ENCODE measurements at regions not wholly inside any gene's neighbourhood (a gene's known extent, or its start where the extent isn't known, plus 50 kb on each side); places are given as distances from the start of the nearest gene placed in this dataset.

DNA sequence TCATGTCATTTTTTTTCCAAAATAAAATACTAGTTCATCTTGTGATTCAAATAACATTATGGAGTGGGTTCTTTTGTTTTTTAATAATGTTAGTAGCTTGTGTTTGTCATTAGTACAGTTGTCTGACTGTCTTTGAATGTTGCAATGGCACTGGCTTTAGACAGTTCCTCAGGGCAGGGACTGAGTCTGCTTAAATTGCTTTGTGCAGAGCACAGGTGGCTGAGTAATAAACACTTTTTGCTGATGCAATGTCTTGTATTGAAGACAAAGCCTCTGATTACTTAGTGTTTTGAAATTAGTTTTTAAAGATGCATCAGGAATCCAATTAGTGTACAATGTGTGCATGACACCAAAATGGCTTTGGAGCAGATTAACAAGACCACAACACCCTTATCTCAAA is 88.7 kb upstream of the PCDH9 start:
- Histone ChIP-seq H3K4me3 (ENCODE audit: low read depth in 2 of 2, low read length in 1 of 2) (no peak overlapping the region), H3K36me3 (replicated peaks in 1 of 2; ENCODE audit: control insufficient read depth in 1 of 2, insufficient read depth in 2 of 2, low read length in 1 of 2) (no peaks in the 10 kb centered on the region), H3K4me2 (no peak overlapping the region), H3K9ac (no peak overlapping the region), H3K27me3 (ENCODE audit: insufficient read depth) (no peaks in the 10 kb centered on the region), H3K9me2 (no peaks in the 10 kb centered on the region), H3K79me2 (ENCODE audit: insufficient read depth) (no peaks in the 10 kb centered on the region), H2AFZ (ENCODE audit: low read depth) (no peak overlapping the region), H3K9me3 (no peaks in the 10 kb centered on the region), H4K20me1 (ENCODE audit: insufficient read depth) (no peaks in the 10 kb centered on the region), H3F3A (replicated peaks; ENCODE audit: insufficient read depth) (no peaks in the 10 kb centered on the region), H3K27ac (ENCODE audit: low read depth in 2 of 2, low read length in 1 of 2) (no peak overlapping the region), H3K4me1 (ENCODE audit: control insufficient read depth in 1 of 2, insufficient read depth in 2 of 2, low read depth in 1 of 2, low read length in 1 of 2) (no peaks in the 10 kb centered on the region; a peak in 1 of 4 replicates)
- TF ChIP-seq MXI1 (IDR thresholded peaks at IDR 0.05; ENCODE audit: low read depth, low read length) = no peak
- TF ChIP-seq EP300 (IDR thresholded peaks at IDR 0.05; ENCODE audit: borderline replicate concordance in 1 of 2, low read depth in 1 of 2, low read length in 1 of 2) = no peak
- no peak for TF ChIP-seq EZH2phosphoT487 (IDR thresholded peaks at IDR 0.05; ENCODE audit: borderline replicate concordance, low read depth)
- no peak for TF ChIP-seq FOSL2 (IDR thresholded peaks at IDR 0.05; ENCODE audit: borderline replicate concordance, low read depth)
- TF ChIP-seq, protein P1, sequence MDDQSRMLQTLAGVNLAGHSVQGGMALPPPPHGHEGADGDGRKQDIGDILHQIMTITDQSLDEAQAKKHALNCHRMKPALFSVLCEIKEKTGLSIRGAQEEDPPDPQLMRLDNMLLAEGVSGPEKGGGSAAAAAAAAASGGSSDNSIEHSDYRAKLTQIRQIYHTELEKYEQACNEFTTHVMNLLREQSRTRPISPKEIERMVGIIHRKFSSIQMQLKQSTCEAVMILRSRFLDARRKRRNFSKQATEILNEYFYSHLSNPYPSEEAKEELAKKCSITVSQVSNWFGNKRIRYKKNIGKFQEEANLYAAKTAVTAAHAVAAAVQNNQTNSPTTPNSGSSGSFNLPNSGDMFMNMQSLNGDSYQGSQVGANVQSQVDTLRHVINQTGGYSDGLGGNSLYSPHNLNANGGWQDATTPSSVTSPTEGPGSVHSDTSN (IDR thresholded peaks at IDR 0.05) = no peak
- TF ChIP-seq GATA2 (CRISPR knock-in tag; IDR thresholded peaks at IDR 0.05) = no peak
- TF ChIP-seq ZBTB33 (IDR thresholded peaks at IDR 0.05; ENCODE audit: borderline replicate concordance, low read depth) = no peak
- no peak for TF ChIP-seq NRF1 (IDR thresholded peaks at IDR 0.05; ENCODE audit: low read depth, low read length)
- no peak for TF ChIP-seq USF1 (IDR thresholded peaks at IDR 0.05; ENCODE audit: borderline replicate concordance, low read depth)
- TF ChIP-seq MEF2A (IDR thresholded peaks at IDR 0.05; ENCODE audit: borderline replicate concordance, low read depth) = no peak
- no peak for TF ChIP-seq SMC3 (IDR thresholded peaks at IDR 0.05; ENCODE audit: low read depth, low read length)
- no peak for TF ChIP-seq RXRA (IDR thresholded peaks at IDR 0.05; ENCODE audit: borderline replicate concordance, low read depth)
- TF ChIP-seq RFX5 (IDR thresholded peaks at IDR 0.05; ENCODE audit: low read length) = no peak
- no peak for TF ChIP-seq YY1 (IDR thresholded peaks at IDR 0.05; ENCODE audit: low read depth)
- TF ChIP-seq TCF12 (IDR thresholded peaks at IDR 0.05) = no peak
- TF ChIP-seq NFIC (IDR thresholded peaks at IDR 0.05; ENCODE audit: borderline replicate concordance) = no peak
- no peak for TF ChIP-seq GABPA (IDR thresholded peaks at IDR 0.05; ENCODE audit: low read depth)
- no peak for DNase-seq
- ChIA-PET CTCF (no interaction called here), POLR2A (no interaction called here)

DNA sequence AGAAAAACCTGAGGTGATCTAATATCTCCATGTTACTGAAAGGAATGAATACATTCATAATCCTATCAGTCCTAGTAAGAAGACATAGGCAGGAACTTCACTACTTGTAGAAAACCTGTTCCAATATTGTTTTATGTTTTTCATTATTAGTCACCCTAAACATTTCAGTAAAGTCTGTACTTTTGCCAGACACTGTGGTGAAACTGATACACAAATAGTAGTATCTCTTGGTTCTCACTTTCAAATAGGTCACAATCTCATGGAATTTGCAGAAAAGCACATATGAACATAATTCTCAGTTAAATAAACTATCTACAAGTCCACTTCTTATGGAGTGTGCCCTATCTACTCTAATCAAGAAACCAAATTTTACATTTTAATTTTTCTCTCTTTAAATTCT is 88.3 kb upstream of the PCDH9 start:
- CTCF ChIA-PET = no interaction called here
- Histone ChIP-seq H3K4me2 (no peak overlapping the region), H3K4me1 (ENCODE audit: control insufficient read depth in 1 of 2, insufficient read depth in 2 of 2, low read depth in 1 of 2, low read length in 1 of 2) (no peaks in the 10 kb centered on the region; a peak in 1 of 4 replicates), H3K9ac (no peak overlapping the region), H3K36me3 (replicated peaks in 1 of 2; ENCODE audit: control insufficient read depth in 1 of 2, insufficient read depth in 2 of 2, low read length in 1 of 2) (no peaks in the 10 kb centered on the region), H3K27me3 (ENCODE audit: insufficient read depth) (no peaks in the 10 kb centered on the region), H3K9me3 (no peaks in the 10 kb centered on the region), H2AFZ (ENCODE audit: low read depth) (no peak overlapping the region), H3K27ac (ENCODE audit: low read depth in 2 of 2, low read length in 1 of 2) (no peak overlapping the region), H3K4me3 (ENCODE audit: low read depth in 2 of 2, low read length in 1 of 2) (no peak overlapping the region), H3F3A (replicated peaks; ENCODE audit: insufficient read depth) (no peaks in the 10 kb centered on the region), H3K9me2 (no peaks in the 10 kb centered on the region), H4K20me1 (ENCODE audit: insufficient read depth) (no peaks in the 10 kb centered on the region), H3K79me2 (ENCODE audit: insufficient read depth) (no peaks in the 10 kb centered on the region)
- TF ChIP-seq MAX (IDR thresholded peaks at IDR 0.05; ENCODE audit: low read depth) (no peak), TCF12 (IDR thresholded peaks at IDR 0.05) (no peak), MEF2A (IDR thresholded peaks at IDR 0.05; ENCODE audit: borderline replicate concordance, low read depth) (no peak), RFX5 (IDR thresholded peaks at IDR 0.05; ENCODE audit: low read length) (no peak), GATA2 (CRISPR knock-in tag; IDR thresholded peaks at IDR 0.05) (no peak), SIN3A (IDR thresholded peaks at IDR 0.05; ENCODE audit: borderline replicate concordance, low read depth, low read length) (no peak), CTCF (IDR thresholded peaks at IDR 0.05) (no peak), ZBTB33 (IDR thresholded peaks at IDR 0.05; ENCODE audit: borderline replicate concordance, low read depth) (no peak), RAD21 (IDR thresholded peaks at IDR 0.05; ENCODE audit: low read length) (no peak), FOXJ3 (CRISPR knock-in tag; IDR thresholded peaks at IDR 0.05) (no peak)
- no peak for DNase-seq
- POLR2A ChIA-PET = no interaction called here

Data from SK-N-SH (cell line).